Gastrocnemius medialis (tissue), 4 donors: ENCODE measurements at regions not wholly inside any gene's neighbourhood (a gene's known extent, or its start where the extent isn't known, plus 50 kb on each side); places are given as distances from the start of the nearest gene placed in this dataset.

ENCODE experiments used
- ATAC-seq, 2 donors: fragments of 150-250 bp; one replicate each; pipeline ENCODE4 v1.9.1; 2016
- DNase-seq, 2 donors: peaks; one replicate each; pipeline ENCODE4 v3.0.0-alpha.2; 2019
- H3K27ac ChIP-seq, 4 donors: fragments of 200-600 bp; sonication (generic); 1 replicate in 1 of 4; 2 replicates in 3 of 4; pipeline ENCODE4 v1.5.1; 2016 to 2018; ENCODE audit warnings: mild to moderate bottlenecking in 2 of 4, moderate library complexity in 1 of 4
- H3K27me3 ChIP-seq, 3 donors: fragments of 200-600 bp; sonication (generic) in 2 of 3; 1 replicate in 1 of 3; 2 replicates in 2 of 3; pipeline versions ENCODE4 v1.5.1 to v1.6.0; 2016 to 2019; ENCODE audit warnings: mild to moderate bottlenecking in 1 of 3, moderate library complexity in 1 of 3
- H3K36me3 ChIP-seq, 2 donors: fragments of 200-600 bp; sonication (generic) in 1 of 2; one replicate each; pipeline ENCODE4 v1.5.1; 2017 to 2018
- H3K4me1 ChIP-seq, 2 donors: fragments of 200-600 bp; sonication (generic) in 1 of 2; one replicate each; pipeline ENCODE4 v1.5.1; 2016 to 2017; ENCODE audit warnings: mild to moderate bottlenecking in 2 of 2
- H3K4me3 ChIP-seq, 4 donors: fragments of 200-600 bp; sonication (generic) in 3 of 4; 1 replicate in 1 of 4; 2 replicates in 3 of 4; pipeline ENCODE4 v1.5.1; 2016 to 2019; ENCODE audit warnings: mild to moderate bottlenecking in 2 of 4
- H3K9me3 ChIP-seq, 3 donors: fragments of 200-600 bp; sonication (generic) in 2 of 3; 1 replicate in 1 of 3; 2 replicates in 2 of 3; pipeline ENCODE4 v1.5.1; 2016 to 2019
- POLR2A ChIP-seq, 2 donors: fragments of 450-650 bp; IDR thresholded peaks; one replicate each; pipeline ENCODE4 v1.6.1; 2017; ENCODE audit warnings: antibody characterized with exemption in 2 of 2, mild to moderate bottlenecking in 2 of 2, moderate library complexity in 2 of 2
- in situ Hi-C, 4 donors: fragments of 200-750 bp; cut with MboI; loops; one replicate each; pipeline versions ENCODE4 v1.15.0 to v1.8.0; 2017; ENCODE audit warnings: low sequenced_read_pairs in 4 of 4
- intact Hi-C: fragments of 100-400 bp; cut with DNase I; formaldehyde crosslinking; loops from one replicate; pipeline ENCODE4 v1.15.1; 2023; ENCODE audit warnings: low total_unique reads
- TF ChIP-seq, protein P1 (sequence below), 5 experiments: fragments of 450-650 bp in 3 of 5; fragments of 200-600 bp in 2 of 5; sonication (generic) in 2 of 5; IDR thresholded peaks in 4 of 5; conservative IDR thresholded peaks in 1 of 5; 1 replicate in 4 of 5; 2 replicates in 1 of 5; pipeline ENCODE4 v1.5.1; 2016 to 2019; ENCODE audit warnings: antibody characterized with exemption in 5 of 5, mild to moderate bottlenecking in 3 of 5, moderate library complexity in 3 of 5

DNA sequence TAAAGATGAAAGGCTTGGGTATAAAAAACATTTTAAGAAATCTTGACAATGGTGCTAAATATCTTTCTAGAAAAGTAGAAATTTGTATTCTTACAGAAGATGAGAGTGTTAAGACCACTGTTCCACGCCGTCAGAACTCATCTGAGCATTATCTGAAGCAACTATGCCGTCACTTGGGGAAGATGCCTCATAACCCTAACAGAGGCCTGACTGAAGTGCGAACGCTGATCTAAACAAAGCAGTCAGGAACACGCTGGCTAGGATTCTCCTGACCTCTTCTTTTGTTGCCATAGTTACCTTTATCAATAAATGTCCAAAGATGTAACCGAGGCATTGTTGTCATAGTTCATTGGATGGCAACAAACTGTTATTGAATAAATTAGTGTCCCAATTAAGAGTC lies 612.4 kb downstream of the LTN1 start:
- Histone ChIP-seq H3K4me3 (no peak overlapping the region), H3K36me3 (no peaks in the 10 kb centered on the region), H3K4me1 (no peaks in the 10 kb centered on the region), H3K9me3 (no peaks in the 10 kb centered on the region), H3K27ac (no peak overlapping the region), H3K27me3 (no peaks in the 10 kb centered on the region)
- DNase-seq (no peak), ATAC-seq (no peak)
- intact Hi-C loops (no loop called here), in situ Hi-C loops (no loop called here)
- TF ChIP-seq POLR2A (IDR thresholded peaks at IDR 0.05), result no peak
- TF ChIP-seq, protein P1, sequence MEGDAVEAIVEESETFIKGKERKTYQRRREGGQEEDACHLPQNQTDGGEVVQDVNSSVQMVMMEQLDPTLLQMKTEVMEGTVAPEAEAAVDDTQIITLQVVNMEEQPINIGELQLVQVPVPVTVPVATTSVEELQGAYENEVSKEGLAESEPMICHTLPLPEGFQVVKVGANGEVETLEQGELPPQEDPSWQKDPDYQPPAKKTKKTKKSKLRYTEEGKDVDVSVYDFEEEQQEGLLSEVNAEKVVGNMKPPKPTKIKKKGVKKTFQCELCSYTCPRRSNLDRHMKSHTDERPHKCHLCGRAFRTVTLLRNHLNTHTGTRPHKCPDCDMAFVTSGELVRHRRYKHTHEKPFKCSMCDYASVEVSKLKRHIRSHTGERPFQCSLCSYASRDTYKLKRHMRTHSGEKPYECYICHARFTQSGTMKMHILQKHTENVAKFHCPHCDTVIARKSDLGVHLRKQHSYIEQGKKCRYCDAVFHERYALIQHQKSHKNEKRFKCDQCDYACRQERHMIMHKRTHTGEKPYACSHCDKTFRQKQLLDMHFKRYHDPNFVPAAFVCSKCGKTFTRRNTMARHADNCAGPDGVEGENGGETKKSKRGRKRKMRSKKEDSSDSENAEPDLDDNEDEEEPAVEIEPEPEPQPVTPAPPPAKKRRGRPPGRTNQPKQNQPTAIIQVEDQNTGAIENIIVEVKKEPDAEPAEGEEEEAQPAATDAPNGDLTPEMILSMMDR (IDR thresholded peaks at IDR 0.05 in 4 of 5, conservative IDR thresholded peaks at IDR 0.05 in 1 of 5), result no peak

DNA sequence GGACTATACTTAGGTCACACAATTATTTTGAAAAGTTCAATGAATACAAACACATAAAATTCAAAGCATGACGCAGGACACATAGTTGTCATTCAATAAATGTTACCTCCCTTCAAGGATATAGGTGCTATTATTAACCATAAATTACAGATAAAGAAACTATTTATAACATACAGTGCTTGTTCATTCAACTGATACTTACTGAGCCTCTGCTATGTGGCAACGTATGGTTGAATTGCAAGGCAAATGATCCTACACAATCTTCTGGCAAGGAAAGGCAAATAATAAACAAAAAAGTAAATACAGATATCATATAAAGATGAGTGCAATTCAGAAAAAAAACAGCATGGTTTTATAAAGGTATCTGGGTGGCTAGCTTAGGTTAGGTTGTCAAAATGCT lies 614.7 kb downstream of the LTN1 start:
- TF ChIP-seq, protein P1 (IDR thresholded peaks at IDR 0.05 in 4 of 5, conservative IDR thresholded peaks at IDR 0.05 in 1 of 5), result no peak
- no peak for TF ChIP-seq POLR2A (IDR thresholded peaks at IDR 0.05)
- in situ Hi-C loops, result no loop called here
- Histone ChIP-seq H3K4me3 (no peak overlapping the region), H3K9me3 (no peaks in the 10 kb centered on the region), H3K27me3 (no peaks in the 10 kb centered on the region), H3K27ac (no peak overlapping the region), H3K36me3 (no peaks in the 10 kb centered on the region), H3K4me1 (no peaks in the 10 kb centered on the region)
- DNase-seq (no peak), ATAC-seq (no peak)
- intact Hi-C loops, result no loop called here

DNA sequence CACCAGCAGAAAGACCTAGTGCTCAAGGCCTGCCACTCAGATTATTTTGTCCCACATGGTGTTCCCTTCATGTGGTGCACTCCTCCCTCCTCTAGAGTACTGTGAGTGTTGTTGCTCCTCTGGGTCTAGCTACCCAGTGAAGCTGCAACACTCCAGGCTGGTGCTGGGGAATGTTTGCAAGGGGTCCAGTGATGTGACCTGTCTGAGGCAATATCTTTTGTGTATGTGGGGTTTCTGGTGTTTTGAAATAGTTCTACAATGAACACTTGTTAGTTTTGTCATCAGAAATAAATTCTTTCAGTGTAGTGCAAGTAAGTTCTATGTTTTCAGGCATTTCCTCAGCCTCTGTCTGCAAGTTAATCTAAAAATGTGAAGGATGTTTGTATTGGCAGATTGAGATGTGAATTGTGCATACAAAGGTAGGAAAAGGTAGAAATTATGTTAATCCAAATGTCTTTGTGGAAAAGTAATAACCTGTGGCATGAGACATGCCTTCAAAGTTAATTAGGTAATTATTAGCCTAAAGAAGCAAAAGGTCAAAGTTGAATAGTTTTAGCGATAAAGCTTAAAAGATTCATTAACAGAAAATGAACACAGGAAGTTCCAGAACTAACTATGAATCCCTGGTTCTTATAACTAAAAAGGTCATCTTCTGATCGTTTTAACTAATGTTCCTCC lies 616.8 kb downstream of the LTN1 start:
- ATAC-seq (no peak), DNase-seq (no peak)
- Histone ChIP-seq H3K4me3 (no peak overlapping the region), H3K9me3 (peaks cover 0 to 9% (median 0%) of the 10 kb centered on the region in 3 donors), H3K27me3 (no peaks in the 10 kb centered on the region), H3K36me3 (no peaks in the 10 kb centered on the region), H3K4me1 (no peaks in the 10 kb centered on the region), H3K27ac (no peak overlapping the region)
- intact Hi-C loops (no loop called here), in situ Hi-C loops (no loop called here)
- TF ChIP-seq, protein P1 (IDR thresholded peaks at IDR 0.05 in 4 of 5, conservative IDR thresholded peaks at IDR 0.05 in 1 of 5), result no peak
- TF ChIP-seq POLR2A (IDR thresholded peaks at IDR 0.05), result no peak

DNA sequence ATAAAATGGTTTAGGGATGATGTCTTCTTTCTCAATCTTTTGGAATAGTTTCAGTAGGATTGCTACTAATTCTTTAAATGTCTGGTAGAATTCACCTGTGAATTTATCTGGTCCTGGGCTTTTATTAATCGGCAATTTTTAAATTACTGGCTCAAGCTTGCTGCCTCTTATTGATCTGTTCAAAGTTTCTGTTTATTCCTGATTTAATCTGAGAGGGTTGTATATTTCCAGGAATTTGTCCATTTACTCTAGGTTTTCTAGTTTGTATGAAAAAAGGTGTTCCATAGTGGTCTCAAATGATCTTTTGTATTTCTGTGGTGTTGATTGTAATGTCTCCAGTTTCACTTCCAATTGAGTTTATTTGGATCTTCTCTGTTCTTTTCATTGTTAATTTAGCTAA lies 617.8 kb downstream of the LTN1 start:
- Histone ChIP-seq H3K27ac (no peak overlapping the region), H3K9me3 (peaks cover 0 to 9% (median 0%) of the 10 kb centered on the region in 3 donors), H3K27me3 (no peaks in the 10 kb centered on the region), H3K36me3 (no peaks in the 10 kb centered on the region), H3K4me1 (no peaks in the 10 kb centered on the region), H3K4me3 (no peak overlapping the region)
- DNase-seq (no peak), ATAC-seq (no peak)
- TF ChIP-seq POLR2A (IDR thresholded peaks at IDR 0.05), result no peak
- TF ChIP-seq, protein P1 (IDR thresholded peaks at IDR 0.05 in 4 of 5, conservative IDR thresholded peaks at IDR 0.05 in 1 of 5), result no peak
- intact Hi-C loops (no loop called here), in situ Hi-C loops (no loop called here)

DNA sequence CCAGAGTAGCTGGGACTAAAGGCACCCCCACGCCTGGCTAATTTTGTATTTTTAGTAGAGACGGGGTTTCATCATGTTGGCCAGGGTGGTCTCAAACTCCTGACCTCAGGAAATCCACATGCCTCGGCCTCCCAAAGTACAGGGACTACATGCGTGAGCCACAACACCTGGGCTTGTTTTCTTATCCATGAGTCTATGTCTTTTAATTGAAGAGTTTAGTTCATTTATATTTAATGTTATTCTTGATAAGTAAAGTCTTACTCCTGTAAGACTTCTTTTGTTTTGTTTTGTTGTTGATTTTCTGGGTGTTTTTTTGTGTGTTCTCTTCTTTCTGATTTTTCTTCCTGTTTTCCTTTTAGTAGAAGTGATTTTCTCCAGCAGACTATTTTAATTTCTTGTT lies 621.0 kb downstream of the LTN1 start:
- DNase-seq (no peak), ATAC-seq (no peak)
- Histone ChIP-seq H3K4me3 (no peak overlapping the region), H3K4me1 (no peaks in the 10 kb centered on the region), H3K9me3 (peaks cover 0 to 9% (median 0%) of the 10 kb centered on the region in 3 donors), H3K36me3 (no peaks in the 10 kb centered on the region), H3K27ac (no peak overlapping the region), H3K27me3 (no peaks in the 10 kb centered on the region)
- no peak for TF ChIP-seq POLR2A (IDR thresholded peaks at IDR 0.05)
- TF ChIP-seq, protein P1 (IDR thresholded peaks at IDR 0.05 in 4 of 5, conservative IDR thresholded peaks at IDR 0.05 in 1 of 5), result no peak
- in situ Hi-C loops, result no loop called here
- intact Hi-C loops, result no loop called here
